Mesenchymal stem cell (in vitro differentiated cells and primary cell): ENCODE measurements at regions not wholly inside any gene's neighbourhood (a gene's known extent, or its start where the extent isn't known, plus 50 kb on each side); places are given as distances from the start of the nearest gene placed in this dataset.

ENCODE experiments used
- DNase-seq: peaks from one replicate; pipeline ENCODE4 v3.0.0-alpha.2; 2013
- H2AFZ ChIP-seq: one replicate; pipeline ENCODE4 v1.6.1; 2013; ENCODE audit warnings: low read depth, mild to moderate bottlenecking, control low read depth, inconsistent platforms, low read length, moderate library complexity
- H2AK5ac ChIP-seq: 2 replicates; pipeline ENCODE4 v1.6.1; 2013; ENCODE audit warnings: low read length, moderate library complexity, mild to moderate bottlenecking, inconsistent platforms; ENCODE audit not compliant: severe bottlenecking
- H2BK120ac ChIP-seq: one replicate; pipeline ENCODE4 v1.6.1; 2013; ENCODE audit warnings: low read depth, mild to moderate bottlenecking, inconsistent platforms, low read length, moderate library complexity
- H2BK12ac ChIP-seq, 2 experiments: one replicate each; pipeline ENCODE4 v1.6.1; 2013; ENCODE audit warnings: inconsistent platforms in 2 of 2, low read length in 2 of 2, mild to moderate bottlenecking in 2 of 2, moderate library complexity in 2 of 2, control low read depth in 1 of 2
- H2BK15ac ChIP-seq: one replicate; pipeline ENCODE4 v1.6.1; 2013; ENCODE audit warnings: mild to moderate bottlenecking, low read depth, inconsistent platforms; ENCODE audit not compliant: poor library complexity, severe bottlenecking
- H2BK5ac ChIP-seq: 2 replicates; pipeline ENCODE4 v1.6.1; 2013; ENCODE audit warnings: low read depth, mild to moderate bottlenecking, low read length, control low read depth, inconsistent platforms; ENCODE audit not compliant: poor library complexity, severe bottlenecking
- H3K14ac ChIP-seq, 2 experiments: one replicate each; pipeline ENCODE4 v1.6.1; 2013; ENCODE audit warnings: inconsistent platforms in 2 of 2, low read length in 2 of 2, control low read depth in 1 of 2, mild to moderate bottlenecking in 1 of 2, moderate library complexity in 1 of 2
- H3K18ac ChIP-seq, 2 experiments: one replicate each; pipeline ENCODE4 v1.6.1; 2013; ENCODE audit warnings: inconsistent platforms in 2 of 2, low read length in 2 of 2, control low read depth in 1 of 2, low read depth in 1 of 2, mild to moderate bottlenecking in 1 of 2
- H3K23ac ChIP-seq, 2 experiments: one replicate each; pipeline ENCODE4 v1.6.1; 2013; ENCODE audit warnings: inconsistent platforms in 2 of 2, low read length in 2 of 2, mild to moderate bottlenecking in 2 of 2, moderate library complexity in 2 of 2, control low read depth in 1 of 2
- H3K27ac ChIP-seq: 2 replicates; pipeline ENCODE4 v1.5.1; 2013; ENCODE audit warnings: mild to moderate bottlenecking, moderate library complexity, low read length, control low read depth, inconsistent platforms; ENCODE audit not compliant: poor library complexity, severe bottlenecking
- H3K27me3 ChIP-seq, 2 experiments: 2 replicates each; pipeline versions ENCODE4 v1.6.1 to v1.7.0; 2013; ENCODE audit warnings: low read length in 2 of 2, mild to moderate bottlenecking in 2 of 2, moderate library complexity in 2 of 2, control low read depth in 1 of 2, inconsistent platforms in 1 of 2; ENCODE audit not compliant: control insufficient read depth in 1 of 2, insufficient read depth in 1 of 2
- H3K36me3 ChIP-seq, 2 experiments: 2 replicates each; pipeline versions ENCODE4 v1.6.1 to v1.7.0; 2013; ENCODE audit warnings: low read length in 2 of 2, control low read depth in 1 of 2, inconsistent platforms in 1 of 2, low read depth in 1 of 2, mild to moderate bottlenecking in 1 of 2; ENCODE audit not compliant: insufficient read depth in 2 of 2, control insufficient read depth in 1 of 2
- H3K4ac ChIP-seq, 2 experiments: one replicate each; pipeline ENCODE4 v1.6.1; 2013; ENCODE audit warnings: inconsistent platforms in 2 of 2, low read length in 2 of 2, mild to moderate bottlenecking in 2 of 2, moderate library complexity in 2 of 2, control low read depth in 1 of 2, low read depth in 1 of 2
- H3K4me1 ChIP-seq: 2 replicates; pipeline ENCODE4 v1.6.1; 2013; ENCODE audit warnings: low read depth, low read length, control low read depth; ENCODE audit not compliant: control insufficient read depth, insufficient read depth
- H3K4me2 ChIP-seq: 2 replicates; pipeline ENCODE4 v1.6.1; 2013; ENCODE audit warnings: low read length, mild to moderate bottlenecking, inconsistent platforms; ENCODE audit not compliant: poor library complexity, severe bottlenecking
- H3K4me3 ChIP-seq, 2 experiments: 2 replicates each; pipeline versions ENCODE4 v1.5.1 to v1.7.0; 2013; ENCODE audit warnings: low read length in 2 of 2, mild to moderate bottlenecking in 2 of 2, control low read depth in 1 of 2, low read depth in 1 of 2; ENCODE audit not compliant: insufficient read depth in 1 of 2
- H3K79me1 ChIP-seq: replicated peaks from 2 replicates; pipeline ENCODE4 v1.6.1; 2013; ENCODE audit warnings: mild to moderate bottlenecking, control low read depth, low read length, inconsistent platforms; ENCODE audit not compliant: poor library complexity, severe bottlenecking
- H3K9ac ChIP-seq: 2 replicates; pipeline ENCODE4 v1.7.0; 2013; ENCODE audit warnings: mild to moderate bottlenecking, low read length, moderate library complexity
- H3K9me3 ChIP-seq: 2 replicates; pipeline ENCODE4 v1.7.0; 2013; ENCODE audit warnings: mild to moderate bottlenecking, low read length; ENCODE audit not compliant: control insufficient read depth
- H4K8ac ChIP-seq: one replicate; pipeline ENCODE4 v1.6.1; 2013; ENCODE audit warnings: inconsistent platforms, mild to moderate bottlenecking, low read length, moderate library complexity
- H4K91ac ChIP-seq: one replicate; pipeline ENCODE4 v1.6.1; 2013; ENCODE audit warnings: mild to moderate bottlenecking, low read length, inconsistent platforms
- WGBS: methylation state at CpG from one replicate; pipeline ENCODE4 v1.1.7; 2013; ENCODE audit warnings: mixed read lengths; 5-methylcytosine and 5-hydroxymethylcytosine counted together

- Histone ChIP-seq H3K4ac (no peak overlapping the region), H3K4me1 (peaks cover 3% of the 10 kb centered on the region), H3K4me3 (no peak overlapping the region), H4K91ac (no peak overlapping the region), H2BK120ac (no peak overlapping the region), H3K14ac (no peak overlapping the region), H2AK5ac (no peak overlapping the region), H3K27ac (no peak overlapping the region), H2BK12ac (no peak overlapping the region), H3K27me3 (peaks cover 0 to 5% of the 10 kb centered on the region in 2 experiments), H4K8ac (no peak overlapping the region), H3K4me2 (no peak overlapping the region), H2BK5ac (no peak overlapping the region), H3K79me1 (no peaks in the 10 kb centered on the region), H3K9ac (no peak overlapping the region), H3K23ac (no peak overlapping the region), H2BK15ac (no peak overlapping the region), H3K36me3 (no peaks in the 10 kb centered on the region), H3K9me3 (no peaks in the 10 kb centered on the region), H2AFZ (no peak overlapping the region), H3K18ac (no peak overlapping the region)
- whole genome bisulfite sequencing = 96% methylated on average over 3 of the region's 3 CpGs
- DNase-seq = no peak
Observed at GRCh38 chr5:124059200-124059599, 547.2 kb downstream of the CSNK1G3 start.

DNA sequence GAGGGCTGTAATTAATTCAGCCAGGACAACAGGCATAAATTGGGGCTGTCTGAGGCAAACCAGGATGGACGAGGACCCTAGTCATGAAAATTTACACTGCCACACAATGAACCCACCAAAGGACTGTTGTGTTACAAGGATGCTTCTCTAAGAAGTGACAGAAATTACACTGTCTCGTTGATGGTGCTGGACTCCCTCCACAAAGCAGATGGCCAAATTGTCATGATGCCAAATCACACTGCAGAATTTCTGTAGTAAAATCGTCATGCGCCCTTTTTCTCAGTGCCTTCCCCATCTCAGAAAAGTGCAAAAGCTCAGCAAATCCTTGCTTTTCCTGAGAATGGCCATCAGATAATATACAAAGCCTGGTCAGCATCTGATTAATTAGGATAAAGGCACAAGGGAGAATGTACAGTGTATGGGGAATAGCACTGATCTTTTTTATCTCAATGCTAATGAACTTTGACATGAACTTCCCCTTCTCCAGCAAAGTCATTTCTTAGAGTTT, 545.8 kb downstream of the CSNK1G3 start:
- H3K4me2 ChIP-seq = no peak overlapping the region
- no peak for DNase-seq
- H3K27ac ChIP-seq = no peak overlapping the region
- H4K8ac ChIP-seq = no peak overlapping the region
- H4K91ac ChIP-seq = no peak overlapping the region
- WGBS = 93% methylated on average over 4 of the region's 4 CpGs
- no peak overlapping the region for H2AK5ac ChIP-seq
- peaks cover 0 to 5% of the 10 kb centered on the region in 2 experiments for H3K27me3 ChIP-seq
- H3K4ac ChIP-seq = no peak overlapping the region
- H3K9ac ChIP-seq = no peak overlapping the region
- H3K79me1 ChIP-seq = no peaks in the 10 kb centered on the region
- no peak overlapping the region for H2BK120ac ChIP-seq
- H3K36me3 ChIP-seq = no peaks in the 10 kb centered on the region
- H2BK12ac ChIP-seq = no peak overlapping the region
- no peak overlapping the region for H2BK5ac ChIP-seq
- no peak overlapping the region for H3K14ac ChIP-seq
- H3K23ac ChIP-seq = no peak overlapping the region
- no peak overlapping the region for H2AFZ ChIP-seq
- H3K4me1 ChIP-seq = peaks cover 3% of the 10 kb centered on the region
- no peak overlapping the region for H3K18ac ChIP-seq
- H3K9me3 ChIP-seq = no peaks in the 10 kb centered on the region
- H2BK15ac ChIP-seq = no peak overlapping the region
- no peak overlapping the region for H3K4me3 ChIP-seq

GRCh38 chr5:124056991-124057723, 545.2 kb downstream of the CSNK1G3 start:
- Histone ChIP-seq H4K8ac (no peak overlapping the region), H2AK5ac (no peak overlapping the region), H3K4me2 (no peak overlapping the region), H3K4me3 (no peak overlapping the region), H2BK12ac (no peak overlapping the region), H3K18ac (no peak overlapping the region), H3K23ac (no peak overlapping the region), H3K14ac (no peak overlapping the region), H3K36me3 (no peaks in the 10 kb centered on the region), H3K9me3 (no peaks in the 10 kb centered on the region), H2BK5ac (no peak overlapping the region), H2AFZ (no peak overlapping the region), H3K27ac (no peak overlapping the region), H3K9ac (no peak overlapping the region), H3K27me3 (peaks cover 0 to 5% of the 10 kb centered on the region in 2 experiments), H4K91ac (no peak overlapping the region), H2BK120ac (no peak overlapping the region), H3K4me1 (peaks cover 3% of the 10 kb centered on the region), H2BK15ac (no peak overlapping the region), H3K79me1 (no peaks in the 10 kb centered on the region), H3K4ac (no peak overlapping the region)
- WGBS = 90% methylated on average over 5 of the region's 6 CpGs
- no peak for DNase-seq

DNA sequence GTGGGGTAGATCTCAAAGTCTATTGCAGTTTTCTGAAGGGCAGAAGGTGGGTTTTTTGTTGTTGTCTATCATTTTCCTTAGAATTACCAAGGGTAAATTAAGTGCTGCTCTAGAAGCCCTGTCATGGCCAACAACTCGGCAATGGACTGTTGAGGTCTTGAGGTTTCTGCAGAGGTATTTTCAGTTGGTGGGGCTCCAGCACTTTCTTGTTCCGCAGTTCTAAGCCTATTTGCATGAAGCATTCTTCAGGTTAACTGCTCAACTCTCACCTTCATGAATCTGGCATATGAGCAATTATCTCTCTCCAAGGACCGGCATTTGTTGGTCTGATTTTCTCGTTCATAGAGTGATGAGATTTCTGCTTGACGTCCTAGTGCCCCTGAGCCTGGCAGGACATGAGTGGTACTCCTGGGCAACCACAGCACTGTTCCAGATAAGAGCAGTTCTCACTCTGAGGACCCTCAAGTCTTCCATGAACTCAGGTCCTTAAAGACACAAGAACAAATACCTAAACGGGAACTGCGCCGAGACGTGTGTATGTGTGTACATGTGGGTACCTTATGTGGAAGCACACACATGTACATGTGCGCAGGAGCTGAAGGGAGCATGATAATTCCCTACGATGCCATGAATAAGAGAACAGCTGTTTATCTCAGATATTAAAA, 544.5 kb downstream of the CSNK1G3 start:
- H2BK15ac ChIP-seq = no peak overlapping the region
- no peak overlapping the region for H4K91ac ChIP-seq

More for the DNA sequence above, 544.5 kb downstream of the CSNK1G3 start:
- no peak overlapping the region for H3K4me3 ChIP-seq
- H3K27ac ChIP-seq = no peak overlapping the region
- H3K9ac ChIP-seq = no peak overlapping the region
- WGBS = 94% methylated on average over 10 of the region's 11 CpGs
- no peak overlapping the region for H3K4ac ChIP-seq
- H3K27me3 ChIP-seq = peaks cover 0 to 5% of the 10 kb centered on the region in 2 experiments
- H2AK5ac ChIP-seq = no peak overlapping the region
- no peak overlapping the region for H2BK120ac ChIP-seq
- no peak overlapping the region for H4K8ac ChIP-seq
- H3K23ac ChIP-seq = no peak overlapping the region
- no peak overlapping the region for H3K18ac ChIP-seq
- DNase-seq = no peak
- no peaks in the 10 kb centered on the region for H3K79me1 ChIP-seq
- H3K9me3 ChIP-seq = no peaks in the 10 kb centered on the region
- no peak overlapping the region for H3K14ac ChIP-seq
- H3K4me2 ChIP-seq = no peak overlapping the region
- peaks cover 3% of the 10 kb centered on the region for H3K4me1 ChIP-seq
- H2BK5ac ChIP-seq = no peak overlapping the region
- H2BK12ac ChIP-seq = no peak overlapping the region
- no peaks in the 10 kb centered on the region for H3K36me3 ChIP-seq
- H2AFZ ChIP-seq = no peak overlapping the region
